ENCODE measurements at regions not wholly inside any gene's neighbourhood (a gene's known extent, or its start where the extent isn't known, plus 50 kb on each side); places are given as distances from the start of the nearest gene placed in this dataset.
"Not testable (repeated sequence)": the region's sequence is repeated elsewhere in the genome, so short reads cannot be mapped to it uniquely, and the experiment has no call there.

DNA sequence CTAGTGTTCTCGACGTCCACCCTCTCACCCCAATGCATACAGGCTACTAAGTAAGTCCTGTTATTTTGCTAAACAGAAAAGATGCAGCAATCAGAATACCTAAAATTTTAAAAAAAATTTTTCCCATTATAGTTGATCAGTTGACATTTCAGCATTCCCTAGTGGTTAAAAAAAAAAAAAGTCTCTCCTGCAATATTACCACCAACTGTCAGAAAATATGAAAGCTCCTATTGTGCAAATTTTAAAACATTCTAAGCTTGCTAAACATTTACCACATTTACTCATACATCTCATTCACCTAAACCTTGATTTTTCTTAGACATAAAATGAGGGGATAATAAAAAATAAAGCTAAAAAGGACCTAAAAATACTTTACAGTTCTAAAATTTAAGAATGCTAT lies 165.6 kb downstream of the AVL9 start:
- H3K27ac ChIP-seq, result no peak overlapping the region

DNA sequence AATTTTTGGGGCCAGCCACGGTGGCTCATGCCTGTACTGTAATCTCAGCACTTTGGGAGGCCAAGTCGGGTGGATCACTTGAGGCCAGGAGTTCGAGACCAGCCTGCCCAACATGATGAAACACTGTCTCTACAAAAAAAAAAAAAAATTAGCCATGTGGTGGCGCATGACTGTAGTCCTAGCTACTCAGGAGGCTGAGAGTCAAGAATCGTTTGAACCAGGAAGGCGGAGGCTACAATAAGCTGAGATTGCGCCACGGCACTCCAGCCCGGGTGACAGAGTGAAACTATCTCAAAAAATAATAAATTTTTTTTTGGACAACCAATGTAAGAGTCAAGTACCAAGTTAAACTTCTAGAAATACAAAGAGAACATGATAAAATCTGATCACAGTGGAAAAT lies 164.6 kb downstream of the AVL9 start:
- TF ChIP-seq, protein P1, sequence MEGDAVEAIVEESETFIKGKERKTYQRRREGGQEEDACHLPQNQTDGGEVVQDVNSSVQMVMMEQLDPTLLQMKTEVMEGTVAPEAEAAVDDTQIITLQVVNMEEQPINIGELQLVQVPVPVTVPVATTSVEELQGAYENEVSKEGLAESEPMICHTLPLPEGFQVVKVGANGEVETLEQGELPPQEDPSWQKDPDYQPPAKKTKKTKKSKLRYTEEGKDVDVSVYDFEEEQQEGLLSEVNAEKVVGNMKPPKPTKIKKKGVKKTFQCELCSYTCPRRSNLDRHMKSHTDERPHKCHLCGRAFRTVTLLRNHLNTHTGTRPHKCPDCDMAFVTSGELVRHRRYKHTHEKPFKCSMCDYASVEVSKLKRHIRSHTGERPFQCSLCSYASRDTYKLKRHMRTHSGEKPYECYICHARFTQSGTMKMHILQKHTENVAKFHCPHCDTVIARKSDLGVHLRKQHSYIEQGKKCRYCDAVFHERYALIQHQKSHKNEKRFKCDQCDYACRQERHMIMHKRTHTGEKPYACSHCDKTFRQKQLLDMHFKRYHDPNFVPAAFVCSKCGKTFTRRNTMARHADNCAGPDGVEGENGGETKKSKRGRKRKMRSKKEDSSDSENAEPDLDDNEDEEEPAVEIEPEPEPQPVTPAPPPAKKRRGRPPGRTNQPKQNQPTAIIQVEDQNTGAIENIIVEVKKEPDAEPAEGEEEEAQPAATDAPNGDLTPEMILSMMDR (IDR thresholded peaks at IDR 0.05), result no peak
- no peak for TF ChIP-seq ZFX (IDR thresholded peaks at IDR 0.05; ENCODE audit: borderline replicate concordance)
- no peak overlapping the region for H3K27ac ChIP-seq

More for the DNA sequence above, 165.6 kb downstream of the AVL9 start:
- TF ChIP-seq ZFX (IDR thresholded peaks at IDR 0.05; ENCODE audit: borderline replicate concordance), result no peak

- no peak overlapping the region for H3K27ac ChIP-seq
- TF ChIP-seq, protein P1 (IDR thresholded peaks at IDR 0.05), result no peak
- no peak for TF ChIP-seq ZFX (IDR thresholded peaks at IDR 0.05; ENCODE audit: borderline replicate concordance)
Measured at GRCh38 chr7:32658467-32658869, 163.2 kb downstream of the AVL9 start.

- TF ChIP-seq ZFX (IDR thresholded peaks at IDR 0.05; ENCODE audit: borderline replicate concordance), result no peak
- TF ChIP-seq, protein P1 (IDR thresholded peaks at IDR 0.05), result no peak
- no peak overlapping the region for H3K27ac ChIP-seq
Measured at GRCh38 chr7:32658034-32658433, 162.7 kb downstream of the AVL9 start.

- not testable (repeated sequence) for H3K27ac ChIP-seq
Measured at GRCh38 chr7:32654549-32654948, 159.3 kb downstream of the AVL9 start.

GRCh38 chr7:32650356-32650755 lies 155.1 kb downstream of the AVL9 start:
- H3K27ac ChIP-seq, result not testable (repeated sequence)

DNA sequence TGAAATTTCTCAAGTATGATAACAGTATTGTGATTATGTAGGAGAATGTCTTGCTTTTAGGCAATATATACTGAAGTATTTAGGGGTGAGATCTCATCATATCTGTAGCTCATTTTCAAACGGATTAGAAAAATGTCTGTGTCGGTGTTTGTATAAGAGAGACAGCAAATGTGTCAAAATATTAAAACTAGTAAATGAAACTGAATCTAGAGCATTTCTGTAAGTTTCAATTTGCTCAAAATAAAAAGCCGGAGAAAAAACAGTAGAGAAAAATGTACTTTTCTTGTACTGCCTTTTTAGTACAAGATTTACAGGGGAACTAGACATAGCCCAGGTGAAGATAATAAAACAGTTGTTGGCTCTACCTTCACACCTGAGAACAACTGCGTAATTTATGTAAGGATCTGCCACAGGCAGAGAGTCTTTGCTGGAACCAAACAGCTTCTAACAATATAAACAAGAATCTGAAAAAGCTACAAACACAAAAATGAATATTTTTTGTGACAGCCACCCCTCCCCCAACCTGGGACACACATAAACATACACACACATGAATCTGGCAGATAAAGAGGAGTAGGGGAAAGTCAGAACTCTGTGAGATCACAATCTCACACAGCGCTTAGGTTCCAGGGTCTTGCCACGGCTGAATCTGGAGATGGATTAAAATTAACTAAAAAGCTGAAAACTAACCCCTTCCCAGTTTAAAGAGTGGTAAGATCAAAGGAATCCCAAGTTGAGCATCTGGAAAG lies 153.3 kb downstream of the AVL9 start:
- TF ChIP-seq, protein P1 (IDR thresholded peaks at IDR 0.05), result no peak
- no peak for TF ChIP-seq ZFX (IDR thresholded peaks at IDR 0.05; ENCODE audit: borderline replicate concordance)
- no peak overlapping the region for H3K27ac ChIP-seq

DNA sequence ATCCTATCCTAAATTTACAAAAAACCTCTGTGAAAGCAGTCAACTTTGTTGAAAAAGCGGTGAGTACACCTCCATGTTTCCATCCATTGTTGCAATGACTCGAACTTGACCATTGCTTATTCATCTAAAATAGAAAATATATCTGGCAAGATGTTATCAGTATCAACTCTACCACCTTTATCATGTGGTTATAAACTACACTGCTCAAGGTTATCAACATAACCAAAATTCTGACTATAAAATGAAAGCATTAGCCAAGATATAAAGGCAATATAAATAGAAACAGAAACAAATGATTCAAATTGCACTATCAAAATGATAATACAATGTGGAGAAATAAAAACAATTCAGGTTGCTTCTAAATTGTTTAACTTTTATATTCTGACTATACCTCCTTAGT lies 150.0 kb downstream of the AVL9 start:
- not testable (repeated sequence) for H3K27ac ChIP-seq

DNA sequence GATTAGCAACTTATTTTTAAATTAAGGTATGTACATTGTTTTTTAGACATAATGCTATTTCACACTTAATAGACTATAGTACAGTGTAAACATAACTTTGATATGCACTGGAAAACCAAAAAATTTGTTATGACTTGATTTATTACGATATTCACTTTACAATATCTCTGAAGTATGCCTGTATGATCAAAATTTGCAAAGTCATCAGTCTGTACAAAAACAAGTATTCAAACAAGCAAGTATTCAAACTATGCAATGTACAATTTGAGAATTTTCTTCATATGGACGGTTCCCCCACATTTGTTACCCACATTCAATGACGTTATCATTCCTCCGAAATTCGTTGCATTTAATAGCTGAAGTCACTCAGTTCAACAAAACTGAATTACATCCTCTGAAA lies 147.9 kb downstream of the AVL9 start:
- no peak overlapping the region for H3K27ac ChIP-seq
- TF ChIP-seq, protein P1 (IDR thresholded peaks at IDR 0.05), result no peak
- TF ChIP-seq ZFX (IDR thresholded peaks at IDR 0.05; ENCODE audit: borderline replicate concordance), result no peak

All from 22Rv1 (cell line).